ENCODE measurements at regions not wholly inside any gene's neighbourhood (a gene's known extent, or its start where the extent isn't known, plus 50 kb on each side); places are given as distances from the start of the nearest gene placed in this dataset.

- DNase-seq (ENCODE audit: extremely low read depth in 1 of 2, low read depth in 1 of 2), result no peak
Measured at GRCh38 chr17:69981441-69981840, 93.6 kb upstream of the KCNJ16 start.

DNA sequence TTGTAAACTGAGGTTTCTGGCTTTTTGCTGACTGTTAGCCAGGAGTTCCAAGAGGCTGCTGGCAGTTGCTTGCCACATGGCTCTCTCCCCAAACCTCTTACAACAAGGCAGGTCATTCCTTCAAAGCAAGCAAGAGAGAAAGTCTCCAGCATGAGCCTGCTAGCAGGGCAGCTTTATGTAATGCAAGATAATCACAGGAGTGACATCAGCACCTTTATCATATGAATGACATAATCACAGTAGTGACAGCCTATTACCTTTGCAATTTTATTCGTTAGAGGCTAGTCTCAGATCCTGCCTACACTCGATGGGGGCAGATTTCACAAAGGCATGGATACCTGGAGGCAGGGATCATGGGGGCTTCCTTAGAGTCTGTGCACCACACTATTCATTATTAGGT, 79.5 kb upstream of the KCNJ16 start:
- DNase-seq (ENCODE audit: extremely low read depth in 1 of 2, low read depth in 1 of 2), result no peak

DNA sequence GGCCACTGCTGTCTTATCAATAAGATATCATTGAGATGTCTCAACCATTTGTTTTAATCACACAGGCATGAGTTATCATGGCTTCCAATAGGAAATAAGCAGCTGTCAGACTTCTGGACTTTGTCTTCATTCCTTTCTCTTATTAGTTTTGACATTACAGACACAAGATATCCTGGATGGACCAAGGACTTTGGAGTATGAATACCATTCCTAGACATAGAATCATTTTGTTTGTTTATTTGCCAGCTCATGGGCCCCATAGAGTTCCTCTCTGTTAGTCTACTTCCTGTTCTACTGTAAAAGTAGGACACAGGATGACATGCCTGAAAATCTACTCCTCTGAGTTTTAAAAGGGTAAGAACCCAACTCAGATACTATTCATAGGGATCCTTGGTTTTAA, 77.7 kb upstream of the KCNJ16 start:
- DNase-seq (ENCODE audit: extremely low read depth in 1 of 2, low read depth in 1 of 2), result no peak

GRCh38 chr17:69999253-69999652, 75.8 kb upstream of the KCNJ16 start:
- DNase-seq (ENCODE audit: extremely low read depth in 1 of 2, low read depth in 1 of 2), result no peak

DNA sequence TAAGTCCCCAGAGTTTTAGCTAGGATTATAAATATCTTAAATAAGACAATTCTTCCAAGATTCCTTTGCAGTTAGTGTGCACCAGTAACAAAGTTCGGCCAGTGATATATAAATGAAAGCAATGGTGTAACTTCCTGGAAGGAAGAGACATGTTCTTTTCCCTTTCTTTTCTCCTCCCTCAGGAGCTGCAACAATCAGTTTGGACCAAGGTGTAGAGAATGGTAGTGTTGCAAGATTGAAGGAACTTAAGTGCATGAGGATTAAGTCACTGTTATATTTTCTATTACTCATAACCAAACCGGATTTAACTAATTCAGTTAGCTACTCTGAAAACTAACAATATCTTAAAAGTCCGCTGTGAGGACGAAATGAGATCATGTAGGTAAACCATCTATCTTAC, 68.9 kb upstream of the KCNJ16 start:
- DNase-seq (ENCODE audit: extremely low read depth in 1 of 2, low read depth in 1 of 2), result no peak

DNA sequence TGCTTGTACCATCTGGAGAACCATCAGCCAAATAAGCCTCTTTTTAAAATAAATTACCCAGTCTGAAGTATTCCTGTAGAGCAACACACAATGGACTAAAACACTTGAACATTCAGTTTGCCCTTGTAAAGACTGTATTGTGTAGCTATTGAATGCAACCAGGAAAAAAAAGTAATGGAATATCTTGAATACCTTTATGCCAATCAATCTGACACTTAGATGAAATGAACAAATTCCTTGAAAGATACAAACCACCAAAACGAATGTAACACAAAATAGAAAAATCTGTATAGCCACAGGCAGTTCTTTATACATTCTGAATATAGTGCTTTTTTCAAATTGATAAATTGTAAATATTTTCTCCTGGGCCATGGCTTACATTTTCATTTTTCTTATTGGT, 63.3 kb upstream of the KCNJ16 start:
- no peak for DNase-seq (ENCODE audit: extremely low read depth in 1 of 2, low read depth in 1 of 2)

DNA sequence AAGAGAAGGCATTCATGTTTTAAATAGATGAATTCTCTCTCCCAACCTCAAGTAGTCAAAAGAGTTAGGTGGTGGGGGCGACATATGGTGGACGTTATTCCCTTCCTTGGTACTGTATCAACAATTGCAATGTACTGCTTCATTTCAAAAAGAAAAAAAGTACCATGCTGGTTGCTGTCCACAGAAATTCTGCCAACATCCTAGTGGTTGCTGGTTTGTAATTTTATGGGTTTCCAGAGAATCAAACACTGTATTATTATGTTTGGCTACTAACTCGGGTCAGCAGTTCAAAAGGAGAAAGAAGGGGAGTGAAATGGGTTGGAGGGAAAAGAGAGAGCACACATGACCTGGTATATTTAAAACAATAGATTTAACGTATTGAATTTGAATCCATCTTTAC, 61.1 kb upstream of the KCNJ16 start:
- no peak for DNase-seq (ENCODE audit: extremely low read depth in 1 of 2, low read depth in 1 of 2)

GRCh38 chr17:70017112-70017511, 57.9 kb upstream of the KCNJ16 start:
- DNase-seq (ENCODE audit: extremely low read depth in 1 of 2, low read depth in 1 of 2), result no peak

- DNase-seq (ENCODE audit: extremely low read depth in 1 of 2, low read depth in 1 of 2), result no peak
Measured at GRCh38 chr17:70017941-70018340, 57.1 kb upstream of the KCNJ16 start.

DNA sequence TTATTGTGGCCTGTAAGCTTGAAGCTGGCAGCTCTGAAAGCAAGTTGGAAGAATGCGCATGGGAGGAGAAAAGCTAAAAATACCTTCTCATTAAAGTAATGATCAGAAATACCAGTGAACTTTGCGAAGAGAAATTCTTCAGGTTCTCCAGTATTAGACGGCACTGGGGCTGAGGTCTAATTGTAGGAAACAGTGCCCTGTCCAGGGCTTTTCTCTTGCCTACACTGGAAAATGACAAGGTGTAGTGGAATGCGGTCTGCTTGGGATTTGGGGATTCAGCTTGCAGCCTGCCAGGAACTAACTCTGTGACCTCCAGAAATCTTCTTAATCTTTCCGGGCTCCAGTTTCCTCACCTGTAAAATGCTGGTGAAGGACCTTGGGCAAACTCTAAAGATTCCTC, 53.3 kb upstream of the KCNJ16 start:
- no peak for DNase-seq (ENCODE audit: extremely low read depth in 1 of 2, low read depth in 1 of 2)

DNA sequence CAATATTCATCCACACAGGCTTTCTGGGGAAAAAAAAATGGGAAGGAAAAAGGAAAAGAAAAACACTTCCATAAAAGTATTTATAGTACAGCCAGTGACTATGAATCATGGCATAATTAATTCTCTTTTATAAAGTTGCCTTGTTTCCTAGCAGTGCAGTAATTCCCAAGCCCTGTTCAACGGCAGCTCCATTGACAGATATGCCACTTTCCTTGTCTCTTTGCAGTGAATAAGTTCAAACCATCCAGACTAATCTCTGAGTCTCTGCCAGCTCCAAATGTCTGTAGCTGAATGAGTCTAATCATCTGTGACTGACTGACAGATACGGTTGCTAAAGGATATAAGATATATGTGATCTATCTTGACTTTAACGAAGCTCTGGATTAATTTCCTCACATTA, 52.9 kb upstream of the KCNJ16 start:
- DNase-seq (ENCODE audit: extremely low read depth in 1 of 2, low read depth in 1 of 2), result no peak

DNA sequence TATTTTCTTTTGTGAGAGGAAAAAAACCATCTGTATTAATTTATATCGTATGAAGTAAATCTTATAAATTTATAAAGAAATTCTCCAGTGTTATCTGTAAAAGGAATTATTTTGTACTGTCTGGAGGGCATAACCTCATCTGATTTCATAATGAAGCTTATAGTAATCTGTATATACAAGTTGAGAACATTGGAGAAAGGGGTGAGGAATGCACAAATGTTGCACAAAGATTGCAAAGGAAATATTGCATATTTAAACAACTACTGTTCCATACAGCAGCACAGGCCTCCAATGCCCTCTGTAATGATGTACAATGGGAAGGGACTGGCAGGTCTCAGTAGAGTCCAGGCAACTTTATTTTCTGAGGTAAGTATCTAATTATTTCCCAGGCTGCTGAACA, 50.8 kb upstream of the KCNJ16 start:
- no peak for DNase-seq (ENCODE audit: extremely low read depth in 1 of 2, low read depth in 1 of 2)

All from activated CD8-positive, alpha-beta memory T cell treated with anti-CD3 and anti-CD28 coated beads for 1 hour (primary cell).